ENCODE measurements at regions not wholly inside any gene's neighbourhood (a gene's known extent, or its start where the extent isn't known, plus 50 kb on each side); places are given as distances from the start of the nearest gene placed in this dataset.

DNA sequence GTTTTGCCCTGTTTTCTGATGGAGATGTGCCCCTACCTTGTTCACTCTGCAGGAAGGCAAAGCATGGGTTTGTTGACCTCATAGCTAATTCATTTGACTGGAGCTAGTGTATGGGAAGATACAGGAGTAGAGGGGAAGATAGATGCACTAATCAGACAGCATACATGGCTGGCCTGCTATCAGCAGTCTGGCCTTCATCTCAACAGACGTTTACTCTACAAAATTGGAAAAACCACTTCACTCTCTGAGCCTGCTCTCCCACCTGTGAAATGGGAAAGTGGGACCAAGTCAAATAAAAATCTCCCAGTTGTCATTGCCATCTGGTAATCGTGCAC lies 235.2 kb upstream of the RAB4A start:
- Histone ChIP-seq H3K9me3 (replicated peaks; ENCODE audit: insufficient read depth, low read length) (no peaks in the 10 kb centered on the region), H3F3A (ENCODE audit: insufficient read depth, low read length) (no peaks in the 10 kb centered on the region), H3K27me3 (replicated peaks; ENCODE audit: insufficient read depth, low read length) (no peaks in the 10 kb centered on the region), H3K9ac (ENCODE audit: low read length) (no peak overlapping the region), H3K4me3 (ENCODE audit: low read length) (no peak overlapping the region), H3K27ac (ENCODE audit: low read length) (no peak overlapping the region), H3K4me2 (ENCODE audit: low read depth, low read length) (no peak overlapping the region), H4K20me1 (ENCODE audit: insufficient read depth, low read length) (no peaks in the 10 kb centered on the region), H3K36me3 (replicated peaks; ENCODE audit: insufficient read depth, low read length) (no peaks in the 10 kb centered on the region), H2AFZ (ENCODE audit: low read length) (no peak overlapping the region), H3K4me1 (ENCODE audit: low read length) (no peaks in the 10 kb centered on the region), H3K9me2 (replicated peaks; ENCODE audit: insufficient read depth, low read length) (no peaks in the 10 kb centered on the region), H3K79me2 (ENCODE audit: low read length) (no peaks in the 10 kb centered on the region)
- no peak for DNase-seq
- no peak for TF ChIP-seq EZH2phosphoT487 (IDR thresholded peaks at IDR 0.05; ENCODE audit: low read length)
- TF ChIP-seq EZH2 (optimal IDR thresholded peaks at IDR 0.05; ENCODE audit: low read depth, low read length): no peak
- TF ChIP-seq, protein P1, sequence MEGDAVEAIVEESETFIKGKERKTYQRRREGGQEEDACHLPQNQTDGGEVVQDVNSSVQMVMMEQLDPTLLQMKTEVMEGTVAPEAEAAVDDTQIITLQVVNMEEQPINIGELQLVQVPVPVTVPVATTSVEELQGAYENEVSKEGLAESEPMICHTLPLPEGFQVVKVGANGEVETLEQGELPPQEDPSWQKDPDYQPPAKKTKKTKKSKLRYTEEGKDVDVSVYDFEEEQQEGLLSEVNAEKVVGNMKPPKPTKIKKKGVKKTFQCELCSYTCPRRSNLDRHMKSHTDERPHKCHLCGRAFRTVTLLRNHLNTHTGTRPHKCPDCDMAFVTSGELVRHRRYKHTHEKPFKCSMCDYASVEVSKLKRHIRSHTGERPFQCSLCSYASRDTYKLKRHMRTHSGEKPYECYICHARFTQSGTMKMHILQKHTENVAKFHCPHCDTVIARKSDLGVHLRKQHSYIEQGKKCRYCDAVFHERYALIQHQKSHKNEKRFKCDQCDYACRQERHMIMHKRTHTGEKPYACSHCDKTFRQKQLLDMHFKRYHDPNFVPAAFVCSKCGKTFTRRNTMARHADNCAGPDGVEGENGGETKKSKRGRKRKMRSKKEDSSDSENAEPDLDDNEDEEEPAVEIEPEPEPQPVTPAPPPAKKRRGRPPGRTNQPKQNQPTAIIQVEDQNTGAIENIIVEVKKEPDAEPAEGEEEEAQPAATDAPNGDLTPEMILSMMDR (IDR thresholded peaks at IDR 0.05; ENCODE audit: low read length): no peak

DNA sequence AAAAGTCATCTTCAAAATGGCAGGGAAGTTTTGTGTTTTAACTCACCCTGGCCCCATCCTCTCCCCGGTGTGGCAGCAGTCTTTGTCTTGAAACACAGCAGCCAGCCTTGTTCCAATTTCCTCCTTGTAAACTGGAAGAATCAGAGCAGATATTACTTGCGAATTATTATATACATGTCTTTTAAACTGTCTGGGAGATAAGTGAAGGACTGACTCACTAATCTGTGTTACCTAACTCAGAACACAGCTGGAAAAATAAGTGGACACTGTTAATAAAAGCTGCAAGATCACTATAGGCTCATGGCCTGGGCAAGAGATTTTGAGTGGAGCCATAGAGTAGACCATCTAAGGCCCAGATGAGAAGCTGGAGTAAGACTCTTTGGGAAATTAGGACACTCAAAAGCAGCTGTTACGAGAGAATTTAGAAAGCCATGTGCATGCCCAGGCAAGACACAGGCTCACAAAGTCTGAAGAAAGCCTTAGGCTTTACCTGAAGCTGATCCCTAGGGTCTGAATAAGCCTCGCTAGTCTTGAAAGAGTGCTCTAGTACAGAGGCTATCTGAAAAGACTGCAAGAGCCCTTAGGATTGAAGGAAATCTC lies 233.0 kb upstream of the RAB4A start:
- no peaks in the 10 kb centered on the region for H3K27me3 ChIP-seq (replicated peaks; ENCODE audit: insufficient read depth, low read length)
- H3K9ac ChIP-seq (ENCODE audit: low read length): no peak overlapping the region
- TF ChIP-seq, protein P1 (IDR thresholded peaks at IDR 0.05; ENCODE audit: low read length): no peak
- TF ChIP-seq EZH2 (optimal IDR thresholded peaks at IDR 0.05; ENCODE audit: low read depth, low read length): no peak
- TF ChIP-seq EZH2phosphoT487 (IDR thresholded peaks at IDR 0.05; ENCODE audit: low read length): no peak
- H3K27ac ChIP-seq (ENCODE audit: low read length): no peak overlapping the region
- H3K9me2 ChIP-seq (replicated peaks; ENCODE audit: insufficient read depth, low read length): no peaks in the 10 kb centered on the region
- H3F3A ChIP-seq (ENCODE audit: insufficient read depth, low read length): no peaks in the 10 kb centered on the region
- no peak overlapping the region for H3K4me3 ChIP-seq (ENCODE audit: low read length)
- H3K36me3 ChIP-seq (replicated peaks; ENCODE audit: insufficient read depth, low read length): no peaks in the 10 kb centered on the region
- no peaks in the 10 kb centered on the region for H3K79me2 ChIP-seq (ENCODE audit: low read length)
- no peak overlapping the region for H3K4me2 ChIP-seq (ENCODE audit: low read depth, low read length)
- H2AFZ ChIP-seq (ENCODE audit: low read length): no peak overlapping the region
- no peaks in the 10 kb centered on the region for H4K20me1 ChIP-seq (ENCODE audit: insufficient read depth, low read length)
- DNase-seq: no peak
- no peaks in the 10 kb centered on the region for H3K4me1 ChIP-seq (ENCODE audit: low read length)
- H3K9me3 ChIP-seq (replicated peaks; ENCODE audit: insufficient read depth, low read length): no peaks in the 10 kb centered on the region

DNA sequence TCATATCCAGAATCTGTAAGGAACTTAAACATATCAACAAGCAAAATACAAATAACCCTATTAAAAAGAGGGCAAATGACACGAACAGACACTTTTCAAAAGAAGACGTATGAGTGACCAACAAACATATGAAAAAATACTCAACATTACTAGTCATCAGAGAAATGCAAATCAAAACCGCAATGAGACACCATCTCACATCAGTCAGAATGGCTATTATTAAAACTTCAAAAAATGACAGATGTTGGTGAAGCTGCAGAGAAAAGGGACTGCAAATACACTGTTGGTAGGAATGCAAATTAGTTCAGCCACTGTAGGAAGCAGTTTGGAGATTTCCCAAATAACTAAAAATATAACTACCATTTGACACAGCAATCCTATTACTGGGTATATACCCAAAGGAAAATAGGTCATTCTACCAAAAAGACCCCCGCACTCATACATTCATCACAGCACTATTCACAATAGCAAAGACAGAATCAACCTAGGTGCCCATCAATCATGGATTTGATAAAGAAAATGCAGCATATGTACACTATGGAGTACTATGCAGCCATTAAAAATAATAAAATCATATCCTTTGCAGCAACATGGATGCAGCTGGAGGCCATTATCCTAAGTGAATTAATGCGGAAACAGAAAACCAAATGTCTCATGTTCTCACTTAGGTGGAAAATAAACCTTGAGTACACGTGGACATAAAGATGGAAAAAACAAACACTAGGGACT lies 230.1 kb upstream of the RAB4A start:
- no peak overlapping the region for H3K4me3 ChIP-seq (ENCODE audit: low read length)
- H3K9me3 ChIP-seq (replicated peaks; ENCODE audit: insufficient read depth, low read length): no peaks in the 10 kb centered on the region
- H4K20me1 ChIP-seq (ENCODE audit: insufficient read depth, low read length): no peaks in the 10 kb centered on the region
- H3F3A ChIP-seq (ENCODE audit: insufficient read depth, low read length): no peaks in the 10 kb centered on the region
- no peak overlapping the region for H3K27ac ChIP-seq (ENCODE audit: low read length)
- no peaks in the 10 kb centered on the region for H3K9me2 ChIP-seq (replicated peaks; ENCODE audit: insufficient read depth, low read length)
- H3K79me2 ChIP-seq (ENCODE audit: low read length): no peaks in the 10 kb centered on the region
- TF ChIP-seq EZH2 (optimal IDR thresholded peaks at IDR 0.05; ENCODE audit: low read depth, low read length) (no peak), EZH2phosphoT487 (IDR thresholded peaks at IDR 0.05; ENCODE audit: low read length) (no peak)
- TF ChIP-seq, protein P1 (IDR thresholded peaks at IDR 0.05; ENCODE audit: low read length): no peak
- no peak overlapping the region for H3K4me2 ChIP-seq (ENCODE audit: low read depth, low read length)
- peak; percentile 13 for DNase-seq
- no peaks in the 10 kb centered on the region for H3K27me3 ChIP-seq (replicated peaks; ENCODE audit: insufficient read depth, low read length)
- no peaks in the 10 kb centered on the region for H3K4me1 ChIP-seq (ENCODE audit: low read length)
- no peak overlapping the region for H2AFZ ChIP-seq (ENCODE audit: low read length)
- no peak overlapping the region for H3K9ac ChIP-seq (ENCODE audit: low read length)
- no peaks in the 10 kb centered on the region for H3K36me3 ChIP-seq (replicated peaks; ENCODE audit: insufficient read depth, low read length)
